ENCODE measurements at regions not wholly inside any gene's neighbourhood (a gene's known extent, or its start where the extent isn't known, plus 50 kb on each side); places are given as distances from the start of the nearest gene placed in this dataset.
"Not testable (repeated sequence)": the region's sequence is repeated elsewhere in the genome, so short reads cannot be mapped to it uniquely, and the experiment has no call there.

- ATAC-seq: not testable (repeated sequence)
- TF ChIP-seq ZNF8 (CRISPR knock-in tag; IDR thresholded peaks at IDR 0.05): peak; percentile 54; the same call in 1 of the 2 replicates
Observed at GRCh38 chr18:23329671-23330070, 123.4 kb upstream of the RIOK3 start.

- no peak for ATAC-seq
- TF ChIP-seq POU6F1 (CRISPR knock-in tag; IDR thresholded peaks at IDR 0.05; ENCODE audit: borderline replicate concordance, low read depth): no peak
- TF ChIP-seq TCF4 (CRISPR knock-in tag; IDR thresholded peaks at IDR 0.05; ENCODE audit: borderline replicate concordance): no peak
- TF ChIP-seq ZFP3 (CRISPR knock-in tag; IDR thresholded peaks at IDR 0.05): no peak
- TF ChIP-seq ZNF565 (CRISPR knock-in tag; conservative IDR thresholded peaks at IDR 0.05; ENCODE audit: low read depth): no peak
- no peak for TF ChIP-seq TOX (CRISPR knock-in tag; IDR thresholded peaks at IDR 0.05; ENCODE audit: borderline replicate concordance)
- no peak for TF ChIP-seq ESRRG (CRISPR knock-in tag; IDR thresholded peaks at IDR 0.05)
- no peak for TF ChIP-seq CREB5 (CRISPR knock-in tag; IDR thresholded peaks at IDR 0.05; ENCODE audit: low read depth)
Observed at GRCh38 chr18:23330423-23330822, 122.7 kb upstream of the RIOK3 start.

- TF ChIP-seq TSHZ2 (CRISPR knock-in tag; IDR thresholded peaks at IDR 0.05) (no peak), CSDC2 (CRISPR knock-in tag; IDR thresholded peaks at IDR 0.05) (no peak), ZNF565 (CRISPR knock-in tag; conservative IDR thresholded peaks at IDR 0.05; ENCODE audit: low read depth) (no peak), ZC3H10 (CRISPR knock-in tag; IDR thresholded peaks at IDR 0.05) (no peak), RARB (CRISPR knock-in tag; IDR thresholded peaks at IDR 0.05) (no peak), GLIS3 (CRISPR knock-in tag; IDR thresholded peaks at IDR 0.05) (no peak)
- no peak for ATAC-seq
Observed at GRCh38 chr18:23331091-23331920, 121.8 kb upstream of the RIOK3 start.

- no peak for TF ChIP-seq ZFP30 (CRISPR knock-in tag; IDR thresholded peaks at IDR 0.05)
- no peak for TF ChIP-seq ZNF565 (CRISPR knock-in tag; conservative IDR thresholded peaks at IDR 0.05; ENCODE audit: low read depth)
- no peak for TF ChIP-seq ZNF8 (CRISPR knock-in tag; IDR thresholded peaks at IDR 0.05)
- TF ChIP-seq ARNTL (CRISPR knock-in tag; IDR thresholded peaks at IDR 0.05; ENCODE audit: borderline replicate concordance, low read depth): no peak
- TF ChIP-seq BACH2 (CRISPR knock-in tag; IDR thresholded peaks at IDR 0.05; ENCODE audit: borderline replicate concordance): no peak
- no peak for TF ChIP-seq ISL1 (CRISPR knock-in tag; IDR thresholded peaks at IDR 0.05)
- no peak for TF ChIP-seq PATZ1 (CRISPR knock-in tag; IDR thresholded peaks at IDR 0.05; ENCODE audit: borderline replicate concordance)
- TF ChIP-seq CREB5 (CRISPR knock-in tag; IDR thresholded peaks at IDR 0.05; ENCODE audit: low read depth): no peak
- TF ChIP-seq ZFP3 (CRISPR knock-in tag; IDR thresholded peaks at IDR 0.05): no peak
- TF ChIP-seq OSR1 (CRISPR knock-in tag; IDR thresholded peaks at IDR 0.05): no peak
- no peak for TF ChIP-seq ESRRG (CRISPR knock-in tag; IDR thresholded peaks at IDR 0.05)
- TF ChIP-seq SNAI2 (CRISPR knock-in tag; IDR thresholded peaks at IDR 0.05): no peak
- TF ChIP-seq POU6F1 (CRISPR knock-in tag; IDR thresholded peaks at IDR 0.05; ENCODE audit: borderline replicate concordance, low read depth): no peak
- no peak for TF ChIP-seq RARB (CRISPR knock-in tag; IDR thresholded peaks at IDR 0.05)
- TF ChIP-seq TSHZ2 (CRISPR knock-in tag; IDR thresholded peaks at IDR 0.05): no peak
- TF ChIP-seq ZNF70 (CRISPR knock-in tag; IDR thresholded peaks at IDR 0.05): no peak
- TF ChIP-seq TCF4 (CRISPR knock-in tag; IDR thresholded peaks at IDR 0.05; ENCODE audit: borderline replicate concordance): no peak
- TF ChIP-seq CSDC2 (CRISPR knock-in tag; IDR thresholded peaks at IDR 0.05): no peak
- no peak for ATAC-seq
Observed at GRCh38 chr18:23332356-23332755, 120.7 kb upstream of the RIOK3 start.
